CD4-positive, alpha-beta T cell treated with Interleukin-15 for 4 hours (primary cell): ENCODE measurements at regions not wholly inside any gene's neighbourhood (a gene's known extent, or its start where the extent isn't known, plus 50 kb on each side); places are given as distances from the start of the nearest gene placed in this dataset.

ENCODE experiments used
- DNase-seq: peaks from one replicate; pipeline ENCODE4 v3.0.0-alpha.2; 2020; ENCODE audit warnings: low spot score

GRCh38 chr17:62882284-62882683 is 74.2 kb upstream of the MARCHF10 start:
- no peak for DNase-seq

- DNase-seq: no peak
These were observed 72.0 kb upstream of the MARCHF10 start for GRCh38 chr17:62880120-62880519.

GRCh38 chr17:62876673-62877405 is 68.7 kb upstream of the MARCHF10 start:
- DNase-seq: no peak

- no peak for DNase-seq
These were observed 67.9 kb upstream of the MARCHF10 start for GRCh38 chr17:62876063-62876462.

GRCh38 chr17:62875296-62875695 is 67.2 kb upstream of the MARCHF10 start:
- DNase-seq: no peak

- DNase-seq: no peak
These were observed 63.2 kb upstream of the MARCHF10 start for GRCh38 chr17:62871291-62871690.

GRCh38 chr17:62870552-62870971 is 62.4 kb upstream of the MARCHF10 start:
- DNase-seq: no peak

GRCh38 chr17:62870030-62870541 is 62.0 kb upstream of the MARCHF10 start:
- no peak for DNase-seq

- DNase-seq: no peak
These were observed 60.6 kb upstream of the MARCHF10 start for GRCh38 chr17:62868723-62869122.

- no peak for DNase-seq
These were observed 59.9 kb upstream of the MARCHF10 start for GRCh38 chr17:62868008-62868407.

GRCh38 chr17:62867303-62867702 is 59.2 kb upstream of the MARCHF10 start:
- DNase-seq: no peak

GRCh38 chr17:62866471-62866870 is 58.4 kb upstream of the MARCHF10 start:
- no peak for DNase-seq

- no peak for DNase-seq
These were observed 57.5 kb upstream of the MARCHF10 start for GRCh38 chr17:62865586-62865985.

- DNase-seq: no peak
These were observed 54.1 kb upstream of the MARCHF10 start for GRCh38 chr17:62862251-62862650.

GRCh38 chr17:62860962-62861873 is 53.1 kb upstream of the MARCHF10 start:
- DNase-seq: no peak

GRCh38 chr17:62859146-62859545 is 51.0 kb upstream of the MARCHF10 start:
- no peak for DNase-seq
